KMS-11 (cell line): ENCODE measurements at regions not wholly inside any gene's neighbourhood (a gene's known extent, or its start where the extent isn't known, plus 50 kb on each side); places are given as distances from the start of the nearest gene placed in this dataset.

ENCODE experiments used
- H2AFZ ChIP-seq: fragments of 200-600 bp; sonication (generic); 2 replicates; pipeline ENCODE4 v1.6.1; 2016; ENCODE audit warnings: antibody characterized with exemption, mixed run types, low read depth
- H3K27ac ChIP-seq: fragments of 200-600 bp; sonication (generic); 2 replicates; pipeline ENCODE4 v1.6.1; 2016; ENCODE audit warnings: mild to moderate bottlenecking, mixed run types
- H3K27me3 ChIP-seq: fragments of 200-600 bp; sonication (generic); 2 replicates; pipeline ENCODE4 v1.6.1; 2017; ENCODE audit warnings: mild to moderate bottlenecking, low read depth, mixed run types, moderate library complexity; ENCODE audit not compliant: insufficient read depth
- H3K36me3 ChIP-seq: fragments of 200-600 bp; sonication (generic); 2 replicates; pipeline ENCODE4 v1.6.1; 2017; ENCODE audit warnings: mild to moderate bottlenecking, mixed run types; ENCODE audit not compliant: insufficient read depth
- H3K4me1 ChIP-seq: fragments of 200-600 bp; sonication (generic); 2 replicates; pipeline ENCODE4 v1.6.1; 2016; ENCODE audit warnings: mild to moderate bottlenecking, low read depth, mixed run types; ENCODE audit not compliant: poor library complexity, severe bottlenecking
- H3K4me2 ChIP-seq: fragments of 200-600 bp; sonication (generic); 2 replicates; pipeline ENCODE4 v1.7.0; 2016; ENCODE audit warnings: mild to moderate bottlenecking, mixed run types
- H3K4me3 ChIP-seq: fragments of 200-600 bp; sonication (generic); IDR thresholded peaks from 2 replicates; pipeline ENCODE4 v1.6.1; 2017; ENCODE audit warnings: low read depth, low read length, mixed read lengths; ENCODE audit not compliant: insufficient read depth
- H3K79me2 ChIP-seq: fragments of 200-600 bp; sonication (generic); 2 replicates; pipeline ENCODE4 v1.6.1; 2016; ENCODE audit warnings: low read depth, mixed run types; ENCODE audit not compliant: insufficient read depth
- H3K9ac ChIP-seq: fragments of 200-600 bp; sonication (generic); 2 replicates; pipeline ENCODE4 v1.6.1; 2016; ENCODE audit warnings: mild to moderate bottlenecking, mixed run types
- H4K20me1 ChIP-seq: fragments of 200-600 bp; sonication (generic); 2 replicates; pipeline ENCODE4 v1.6.1; 2016; ENCODE audit warnings: mild to moderate bottlenecking, mixed run types; ENCODE audit not compliant: insufficient read depth
- CTCF ChIP-seq: fragments of 200-600 bp; sonication (generic); conservative IDR thresholded peaks from 2 replicates; pipeline ENCODE4 v1.6.1; 2017; ENCODE audit warnings: low read depth, mild to moderate bottlenecking, antibody characterized with exemption, low read length, moderate library complexity, mixed read lengths

GRCh38 chr14:61185534-61185933 is 95.6 kb downstream of the TMEM30B start:
- no peaks in the 10 kb centered on the region for H3K4me1 ChIP-seq
- H2AFZ ChIP-seq: no peak overlapping the region
- H4K20me1 ChIP-seq: no peaks in the 10 kb centered on the region
- H3K4me2 ChIP-seq: no peak overlapping the region
- H3K27ac ChIP-seq: no peak overlapping the region
- H3K36me3 ChIP-seq: no peaks in the 10 kb centered on the region
- H3K79me2 ChIP-seq: no peaks in the 10 kb centered on the region
- H3K4me3 ChIP-seq: no peak overlapping the region
- H3K27me3 ChIP-seq: no peaks in the 10 kb centered on the region
- no peak for TF ChIP-seq CTCF
- H3K9ac ChIP-seq: no peak overlapping the region

- no peaks in the 10 kb centered on the region for H3K4me1 ChIP-seq
- no peak overlapping the region for H3K4me2 ChIP-seq
- H2AFZ ChIP-seq: no peak overlapping the region
Observed at GRCh38 chr14:61184112-61184511, 97.0 kb downstream of the TMEM30B start.

GRCh38 chr14:61183196-61183885 is 97.8 kb downstream of the TMEM30B start:
- no peak for TF ChIP-seq CTCF
- H4K20me1 ChIP-seq: no peaks in the 10 kb centered on the region
- H3K27ac ChIP-seq: no peak overlapping the region
- no peaks in the 10 kb centered on the region for H3K27me3 ChIP-seq
- H3K4me1 ChIP-seq: peaks cover 1% of the 10 kb centered on the region
- H3K79me2 ChIP-seq: no peaks in the 10 kb centered on the region
- no peak overlapping the region for H2AFZ ChIP-seq
- no peak overlapping the region for H3K9ac ChIP-seq
- no peaks in the 10 kb centered on the region for H3K36me3 ChIP-seq
- no peak overlapping the region for H3K4me2 ChIP-seq
- no peak overlapping the region for H3K4me3 ChIP-seq

More at GRCh38 chr14:61184112-61184511, 97.0 kb downstream of the TMEM30B start:
- no peaks in the 10 kb centered on the region for H4K20me1 ChIP-seq
- H3K36me3 ChIP-seq: no peaks in the 10 kb centered on the region
- no peak overlapping the region for H3K27ac ChIP-seq
- H3K27me3 ChIP-seq: no peaks in the 10 kb centered on the region
- no peak overlapping the region for H3K9ac ChIP-seq
- no peaks in the 10 kb centered on the region for H3K79me2 ChIP-seq
- no peak overlapping the region for H3K4me3 ChIP-seq
- TF ChIP-seq CTCF: no peak

- no peak overlapping the region for H3K27ac ChIP-seq
- peaks cover 32% of the 10 kb centered on the region for H3K4me1 ChIP-seq
- H3K9ac ChIP-seq: no peak overlapping the region
- no peaks in the 10 kb centered on the region for H3K36me3 ChIP-seq
- TF ChIP-seq CTCF: no peak
- no peak overlapping the region for H2AFZ ChIP-seq
- no peaks in the 10 kb centered on the region for H3K79me2 ChIP-seq
- H3K27me3 ChIP-seq: no peaks in the 10 kb centered on the region
- no peaks in the 10 kb centered on the region for H4K20me1 ChIP-seq
- H3K4me2 ChIP-seq: no peak overlapping the region
- H3K4me3 ChIP-seq: no peak overlapping the region
Observed at GRCh38 chr14:61179796-61180398, 101.2 kb downstream of the TMEM30B start.
